Keratinocyte (primary cell): ENCODE measurements at regions not wholly inside any gene's neighbourhood (a gene's known extent, or its start where the extent isn't known, plus 50 kb on each side); places are given as distances from the start of the nearest gene placed in this dataset.

Source experiments
- DNase-seq: peaks from one replicate; pipeline ENCODE4 v3.0.0-alpha.2; 2011; ENCODE audit warnings: low read depth, missing footprints, low spot score
- FAIRE-seq: peaks from 2 replicates; lab custom pipeline; 2011; peaks lifted over from hg19 to GRCh38; lab: Jason Lieb, UNC
- H2AFZ ChIP-seq: 2 replicates; pipeline ENCODE4 v1.6.0; 2012; ENCODE audit warnings: low read length, control low read depth, inconsistent platforms; ENCODE audit not compliant: control insufficient read depth
- H3K27ac ChIP-seq: 2 replicates; pipeline ENCODE4 v1.5.1; 2011; ENCODE audit warnings: low read length; ENCODE audit not compliant: control insufficient read depth, insufficient read depth
- H3K27me3 ChIP-seq: 3 replicates; pipeline ENCODE4 v1.6.0; 2011; ENCODE audit warnings: low read length; ENCODE audit not compliant: control insufficient read depth, insufficient read depth; ENCODE audit errors: extremely low read depth
- H3K36me3 ChIP-seq, 2 experiments: 2 replicates in 1 of 2; 3 replicates in 1 of 2; pipeline ENCODE4 v1.5.1; 2011; ENCODE audit warnings: low read length in 2 of 2, mild to moderate bottlenecking in 1 of 2; ENCODE audit not compliant: control insufficient read depth in 2 of 2, insufficient read depth in 2 of 2; ENCODE audit errors: extremely low read depth in 1 of 2
- H3K4me1 ChIP-seq: 3 replicates; pipeline ENCODE4 v1.5.1; 2011; ENCODE audit warnings: low read length; ENCODE audit not compliant: control insufficient read depth, insufficient read depth; ENCODE audit errors: extremely low read depth
- H3K4me2 ChIP-seq: 3 replicates; pipeline ENCODE4 v1.6.0; 2011; ENCODE audit warnings: low read depth, low read length; ENCODE audit not compliant: control insufficient read depth, insufficient read depth; ENCODE audit errors: extremely low read depth
- H3K4me3 ChIP-seq, 3 experiments: fragments of 200-600 bp in 1 of 3; sonication (generic) in 1 of 3; 2 replicates in 2 of 3; 3 replicates in 1 of 3; pipeline ENCODE4 v1.5.1; 2011 to 2016; ENCODE audit warnings: low read length in 3 of 3, mild to moderate bottlenecking in 3 of 3, control low read depth in 2 of 3, inconsistent platforms in 1 of 3, low read depth in 1 of 3, mixed read lengths in 1 of 3, mixed run types in 1 of 3, moderate library complexity in 1 of 3; ENCODE audit not compliant: control insufficient read depth in 2 of 3, insufficient read depth in 2 of 3; ENCODE audit errors: extremely low read depth in 1 of 3
- H3K79me2 ChIP-seq: 2 replicates; pipeline ENCODE4 v1.6.0; 2012; ENCODE audit warnings: low read length; ENCODE audit not compliant: control insufficient read depth, insufficient read depth
- H3K9ac ChIP-seq: 3 replicates; pipeline ENCODE4 v1.6.0; 2011; ENCODE audit warnings: low read length; ENCODE audit not compliant: control insufficient read depth, insufficient read depth; ENCODE audit errors: extremely low read depth
- H3K9me1 ChIP-seq: 3 replicates; pipeline ENCODE4 v1.6.0; 2011; ENCODE audit warnings: low read length; ENCODE audit not compliant: control insufficient read depth, insufficient read depth; ENCODE audit errors: extremely low read depth
- H3K9me3 ChIP-seq: 2 replicates; pipeline ENCODE4 v1.5.1; 2012; ENCODE audit warnings: low read depth, low read length; ENCODE audit not compliant: control insufficient read depth
- H4K20me1 ChIP-seq: 3 replicates; pipeline ENCODE4 v1.6.0; 2011; ENCODE audit warnings: low read length; ENCODE audit not compliant: control insufficient read depth, insufficient read depth; ENCODE audit errors: extremely low read depth
- CTCF ChIP-seq, 3 experiments: IDR thresholded peaks in 1 of 3; conservative IDR thresholded peaks in 1 of 3; optimal IDR thresholded peaks in 1 of 3; 2 replicates in 2 of 3; 3 replicates in 1 of 3; pipeline versions ENCODE3 to v1.5.1; 2011; ENCODE audit warnings: low read length in 3 of 3, mild to moderate bottlenecking in 3 of 3, moderate library complexity in 2 of 3, control low read depth in 1 of 3, inconsistent platforms in 1 of 3; ENCODE audit not compliant: insufficient read depth in 2 of 3; ENCODE audit errors: extremely low read depth in 1 of 3
- EZH2 ChIP-seq: IDR thresholded peaks from one replicate; pipeline ENCODE4 v1.6.1; 2012; ENCODE audit warnings: inconsistent platforms, mild to moderate bottlenecking, low read length, moderate library complexity
- dilution Hi-C: fragments of 300-500 bp; cut with MboI; formaldehyde crosslinking; loops from one replicate; pipeline ENCODE4 v1.7.0; 2020; ENCODE audit warnings: low sequenced_read_pairs; ENCODE audit not compliant: extremely low pct_ligation_motif_present

GRCh38 chr2:114157057-114157385 lies 267.1 kb downstream of the ACTR3 start:
- DNase-seq, result no peak
- Histone ChIP-seq H3K4me3 (no peak overlapping the region), H3K9ac (no peak overlapping the region), H4K20me1 (no peaks in the 10 kb centered on the region), H3K4me2 (no peak overlapping the region), H3K9me1 (no peaks in the 10 kb centered on the region), H3K4me1 (no peaks in the 10 kb centered on the region), H3K79me2 (no peaks in the 10 kb centered on the region), H3K9me3 (no peaks in the 10 kb centered on the region), H3K27ac (no peak overlapping the region), H3K36me3 (no peaks in the 10 kb centered on the region), H2AFZ (no peak overlapping the region), H3K27me3 (no peaks in the 10 kb centered on the region)
- no peak for TF ChIP-seq EZH2
- no peak for TF ChIP-seq CTCF (optimal IDR thresholded peaks at IDR 0.05 in 1 of 3, IDR thresholded peaks at IDR 0.05 in 1 of 3, conservative IDR thresholded peaks at IDR 0.05 in 1 of 3; ENCODE audit: extremely low read depth in 1 of 3, insufficient read depth in 2 of 3, low read length in 3 of 3)
- dilution Hi-C loops, result no loop called here
- FAIRE-seq, result no peak

DNA sequence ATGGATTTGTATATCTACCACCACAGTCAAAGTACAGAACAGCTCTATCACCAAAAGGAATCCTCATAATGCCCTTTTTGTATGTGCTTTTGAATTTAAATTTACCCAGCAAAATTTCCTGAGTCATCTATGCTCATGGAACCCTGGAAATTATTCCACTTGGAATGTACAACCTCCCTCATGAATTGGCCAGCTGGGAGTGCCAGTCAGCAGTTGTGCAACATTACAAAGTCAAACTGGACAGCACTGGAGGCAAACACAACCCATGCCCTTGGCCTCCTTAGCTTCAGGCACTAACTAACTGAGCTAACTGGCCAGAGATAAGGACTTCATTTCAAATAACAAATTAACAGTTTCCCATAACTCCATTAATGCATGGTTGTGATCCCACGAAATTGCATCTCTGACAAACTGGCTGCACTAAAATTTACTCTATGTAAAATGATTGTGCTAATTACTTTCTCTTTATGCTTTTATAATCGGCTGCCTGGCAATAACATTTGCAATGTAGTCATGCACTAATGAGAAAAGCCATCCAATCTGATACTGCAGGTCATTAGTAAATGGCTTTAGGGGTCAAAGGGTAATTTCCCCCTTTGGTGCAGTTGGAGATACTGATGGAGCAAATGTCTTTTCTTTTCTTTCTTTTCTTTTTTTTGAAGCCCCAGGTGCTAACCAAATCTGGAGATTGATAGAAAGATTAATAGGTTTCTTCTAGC lies 270.5 kb downstream of the ACTR3 start:
- no peak for FAIRE-seq

More for the DNA sequence above, 270.5 kb downstream of the ACTR3 start:
- Histone ChIP-seq H3K9me1 (no peaks in the 10 kb centered on the region), H3K27me3 (no peaks in the 10 kb centered on the region), H2AFZ (no peak overlapping the region), H3K4me1 (no peaks in the 10 kb centered on the region), H4K20me1 (no peaks in the 10 kb centered on the region), H3K27ac (no peak overlapping the region), H3K9ac (no peak overlapping the region), H3K4me2 (no peak overlapping the region), H3K4me3 (no peak overlapping the region), H3K9me3 (no peaks in the 10 kb centered on the region), H3K79me2 (no peaks in the 10 kb centered on the region), H3K36me3 (no peaks in the 10 kb centered on the region)
- dilution Hi-C loops, result no loop called here
- no peak for DNase-seq
- TF ChIP-seq CTCF (optimal IDR thresholded peaks at IDR 0.05 in 1 of 3, IDR thresholded peaks at IDR 0.05 in 1 of 3, conservative IDR thresholded peaks at IDR 0.05 in 1 of 3; ENCODE audit: extremely low read depth in 1 of 3, insufficient read depth in 2 of 3, low read length in 3 of 3) (no peak), EZH2 (no peak)
